ENCODE measurements at regions not wholly inside any gene's neighbourhood (a gene's known extent, or its start where the extent isn't known, plus 50 kb on each side); places are given as distances from the start of the nearest gene placed in this dataset.

DNA sequence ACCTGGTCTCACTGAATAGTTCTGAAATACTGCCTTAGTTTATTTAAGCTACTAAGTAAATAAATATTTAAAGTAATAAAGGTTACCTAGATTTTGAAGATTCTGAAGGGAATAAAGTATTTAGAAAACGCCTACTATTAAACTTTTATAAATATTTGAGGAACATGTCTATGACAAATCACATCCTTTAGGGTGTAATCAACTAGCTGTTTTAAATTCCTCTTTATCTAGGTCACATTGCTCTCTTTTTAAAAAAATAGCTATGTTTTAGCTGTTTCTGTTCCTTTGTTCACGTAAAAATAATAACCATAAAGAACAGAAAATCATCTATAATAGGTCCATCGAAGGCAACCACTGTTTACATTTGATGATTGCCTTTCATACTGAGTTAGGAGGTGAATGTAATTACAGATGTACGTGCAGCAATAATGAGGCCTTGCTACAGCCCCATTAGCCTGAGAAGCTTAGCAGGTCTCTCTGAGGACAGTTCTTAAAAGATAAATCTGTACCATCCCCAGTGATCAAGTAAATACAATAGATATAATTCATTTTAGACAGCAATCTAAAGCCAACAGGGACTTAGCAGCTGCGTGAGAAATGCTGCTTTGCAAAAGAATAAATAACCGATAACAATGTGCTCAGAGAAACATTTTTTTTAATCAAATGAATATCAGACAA lies 449.5 kb downstream of the LIG4 start:
- no peaks in the 10 kb centered on the region for H3K4me1 ChIP-seq
- no peak overlapping the region for H3K4me3 Mint-ChIP-seq (ENCODE audit: unreplicated experiment)
- no peaks in the 10 kb centered on the region for H3K36me3 ChIP-seq (ENCODE audit: control insufficient read depth, insufficient read depth, low read length)
- ChIA-PET POLR2A (no interaction called here), CTCF (no interaction called here)
- no peaks in the 10 kb centered on the region for H3K4me1 Mint-ChIP-seq (ENCODE audit: low read depth, unreplicated experiment)
- TF ChIP-seq CTCF (IDR thresholded peaks at IDR 0.05; ENCODE audit: insufficient read depth in 1 of 2, low read depth in 1 of 2, low read length in 1 of 2, severe bottlenecking in 1 of 2, unreplicated experiment in 1 of 2), result no peak
- no peaks in the 10 kb centered on the region for H3K27me3 Mint-ChIP-seq (ENCODE audit: insufficient read depth, unreplicated experiment)
- no peaks in the 10 kb centered on the region for H3K9me3 Mint-ChIP-seq (ENCODE audit: unreplicated experiment)
- no TSS peak for BruUV-seq (replicated peaks)
- H3K4me3 ChIP-seq (ENCODE audit: low read depth, low read length), result no peak overlapping the region
- no peak overlapping the region for H3K27ac Mint-ChIP-seq (ENCODE audit: unreplicated experiment)
- DNase-seq, result no peak
- H3K27me3 ChIP-seq (replicated peaks; ENCODE audit: control insufficient read depth, insufficient read depth, low read length), result no peaks in the 10 kb centered on the region
- intact Hi-C loops (cut with micrococcal nuclease; ENCODE audit: unreplicated experiment), result no loop called here
- no peaks in the 10 kb centered on the region for H3K36me3 Mint-ChIP-seq (ENCODE audit: insufficient read depth, unreplicated experiment)
- H3K9me3 ChIP-seq, result no peaks in the 10 kb centered on the region

DNA sequence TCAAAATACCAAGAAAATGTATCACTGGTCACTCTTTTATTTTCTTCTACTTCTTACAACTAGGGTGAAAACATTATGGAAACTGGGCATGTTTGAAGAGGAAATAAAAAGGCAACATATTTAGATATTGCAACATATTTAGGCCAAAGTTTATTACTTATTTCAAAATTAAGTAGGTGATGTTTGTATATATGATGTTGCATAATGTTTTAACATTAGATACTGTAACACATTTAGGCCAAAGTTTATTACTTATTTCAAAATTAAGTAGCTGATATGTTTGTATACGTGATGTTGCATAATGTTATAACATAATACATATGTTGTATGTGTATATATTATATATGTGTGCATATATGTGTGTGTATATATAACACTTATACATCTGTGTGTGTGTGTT lies 451.3 kb downstream of the LIG4 start:
- DNase-seq, result no peak
- ChIA-PET CTCF (no interaction called here), POLR2A (no interaction called here)
- Mint-ChIP-seq H3K9me3 (ENCODE audit: unreplicated experiment) (no peaks in the 10 kb centered on the region), H3K4me1 (ENCODE audit: low read depth, unreplicated experiment) (no peaks in the 10 kb centered on the region), H3K27me3 (ENCODE audit: insufficient read depth, unreplicated experiment) (peaks cover 2% of the 10 kb centered on the region), H3K27ac (ENCODE audit: unreplicated experiment) (no peak overlapping the region), H3K4me3 (ENCODE audit: unreplicated experiment) (no peak overlapping the region), H3K36me3 (ENCODE audit: insufficient read depth, unreplicated experiment) (no peaks in the 10 kb centered on the region)
- no TSS peak for BruUV-seq (replicated peaks)
- intact Hi-C loops (cut with micrococcal nuclease; ENCODE audit: unreplicated experiment), result no loop called here
- Histone ChIP-seq H3K27me3 (replicated peaks; ENCODE audit: control insufficient read depth, insufficient read depth, low read length) (no peaks in the 10 kb centered on the region), H3K36me3 (ENCODE audit: control insufficient read depth, insufficient read depth, low read length) (no peaks in the 10 kb centered on the region), H3K4me3 (ENCODE audit: low read depth, low read length) (no peak overlapping the region), H3K9me3 (no peaks in the 10 kb centered on the region), H3K4me1 (no peaks in the 10 kb centered on the region)
- no peak for TF ChIP-seq CTCF (IDR thresholded peaks at IDR 0.05; ENCODE audit: insufficient read depth in 1 of 2, low read depth in 1 of 2, low read length in 1 of 2, severe bottlenecking in 1 of 2, unreplicated experiment in 1 of 2)

GRCh38 chr13:107753748-107754147 lies 461.6 kb downstream of the LIG4 start:
- Mint-ChIP-seq H3K27ac (ENCODE audit: unreplicated experiment) (no peak overlapping the region), H3K9me3 (ENCODE audit: unreplicated experiment) (no peaks in the 10 kb centered on the region), H3K4me1 (ENCODE audit: low read depth, unreplicated experiment) (no peaks in the 10 kb centered on the region), H3K27me3 (ENCODE audit: insufficient read depth, unreplicated experiment) (peaks cover 6% of the 10 kb centered on the region), H3K4me3 (ENCODE audit: unreplicated experiment) (no peak overlapping the region), H3K36me3 (ENCODE audit: insufficient read depth, unreplicated experiment) (no peaks in the 10 kb centered on the region)
- POLR2A ChIA-PET, result no interaction called here
- no peak overlapping the region for H3K4me3 ChIP-seq (ENCODE audit: low read depth, low read length)
- no peaks in the 10 kb centered on the region for H3K9me3 ChIP-seq
- H3K4me1 ChIP-seq, result no peaks in the 10 kb centered on the region
- DNase-seq, result no peak
- TF ChIP-seq CTCF (IDR thresholded peaks at IDR 0.05; ENCODE audit: insufficient read depth in 1 of 2, low read depth in 1 of 2, low read length in 1 of 2, severe bottlenecking in 1 of 2, unreplicated experiment in 1 of 2), result no peak
- CTCF ChIA-PET, result no interaction called here
- no peaks in the 10 kb centered on the region for H3K27me3 ChIP-seq (replicated peaks; ENCODE audit: control insufficient read depth, insufficient read depth, low read length)
- BruUV-seq (replicated peaks), result no TSS peak
- no peaks in the 10 kb centered on the region for H3K36me3 ChIP-seq (ENCODE audit: control insufficient read depth, insufficient read depth, low read length)
- intact Hi-C loops (cut with micrococcal nuclease; ENCODE audit: unreplicated experiment), result no loop called here
